Uterus (tissue), 2 donors: ENCODE measurements at regions not wholly inside any gene's neighbourhood (a gene's known extent, or its start where the extent isn't known, plus 50 kb on each side); places are given as distances from the start of the nearest gene placed in this dataset.

Source experiments
- CTCF ChIP-seq, 4 experiments: fragments of 200-600 bp in 2 of 4; fragments of 450-650 bp in 2 of 4; sonication (generic) in 2 of 4; IDR thresholded peaks; one replicate each; pipeline ENCODE4 v1.5.1; 2016 to 2019; ENCODE audit warnings: antibody characterized with exemption in 4 of 4, mild to moderate bottlenecking in 2 of 4, moderate library complexity in 1 of 4
- POLR2A ChIP-seq, 2 donors: fragments of 450-650 bp; IDR thresholded peaks; one replicate each; pipeline ENCODE4 v1.6.1; 2016; ENCODE audit warnings: antibody characterized with exemption in 2 of 2, mild to moderate bottlenecking in 1 of 2, moderate library complexity in 1 of 2

- TF ChIP-seq CTCF (IDR thresholded peaks at IDR 0.05), result no peak
- TF ChIP-seq POLR2A (IDR thresholded peaks at IDR 0.05), result no peak
These were observed 228.1 kb downstream of the OMA1 start for GRCh38 chr1:58318157-58319005.
